LHCN-M2 (cell line): ENCODE measurements at regions not wholly inside any gene's neighbourhood (a gene's known extent, or its start where the extent isn't known, plus 50 kb on each side); places are given as distances from the start of the nearest gene placed in this dataset.
"Not testable (repeated sequence)": the region's sequence is repeated elsewhere in the genome, so short reads cannot be mapped to it uniquely, and the experiment has no call there.

ENCODE experiments used
- DNase-seq: peaks from one replicate; pipeline ENCODE4 v3.0.0-alpha.2; 2012; ENCODE audit warnings: low read depth

DNA sequence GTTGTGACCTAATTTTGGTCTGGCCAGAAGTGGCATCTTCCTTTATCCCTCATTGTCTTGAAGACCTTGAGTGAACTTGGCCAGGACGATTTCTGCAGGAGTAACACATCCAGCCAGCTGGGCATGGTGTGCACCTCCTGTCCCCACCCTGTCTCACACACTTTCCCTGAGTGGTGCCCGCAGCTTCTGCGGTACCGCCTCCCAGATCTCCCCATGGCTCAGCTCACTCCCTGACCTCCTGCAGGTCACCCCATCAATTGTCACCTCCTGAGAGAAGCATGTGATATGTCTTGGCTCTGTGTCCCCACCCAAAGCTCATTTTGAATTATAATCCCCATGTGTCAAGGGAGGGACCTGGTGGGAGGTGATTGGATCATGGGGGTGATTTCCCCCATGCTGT is 50.2 kb upstream of the TP53I11 start:
- DNase-seq: no peak

DNA sequence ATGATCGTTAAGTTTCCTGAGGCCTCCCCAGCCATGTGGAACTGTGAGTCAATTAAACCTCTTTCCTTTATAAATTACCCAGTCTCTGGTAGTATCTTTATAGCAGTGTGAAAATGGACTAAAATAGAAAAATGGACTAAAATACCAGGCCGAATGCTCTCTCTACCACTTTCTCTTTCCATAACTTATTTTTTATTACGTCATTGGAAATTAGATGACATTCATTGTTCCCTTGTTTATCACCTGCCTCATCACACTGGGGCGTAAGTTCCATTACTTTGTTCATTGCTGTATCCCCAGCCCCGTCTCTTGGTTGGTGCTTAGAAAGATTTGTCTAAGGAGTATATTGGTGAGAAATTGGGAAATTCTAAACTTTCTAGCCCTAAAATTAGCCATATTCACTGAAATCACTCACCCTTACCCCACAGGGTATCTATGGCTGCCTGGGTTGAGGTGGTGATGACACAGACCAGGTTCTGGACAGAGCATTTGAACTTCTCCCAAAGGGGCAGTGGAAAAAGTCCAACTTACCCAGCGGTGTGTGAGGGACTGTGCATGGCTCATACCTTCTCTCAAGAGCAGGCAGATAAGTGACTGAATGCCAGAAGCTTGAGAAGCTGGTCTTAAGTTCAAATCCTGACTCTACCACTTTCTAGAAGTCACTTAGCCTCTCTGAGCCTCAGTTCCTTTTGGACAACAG is 50.9 kb upstream of the TP53I11 start:
- DNase-seq: no peak

GRCh38 chr11:45005106-45005505 is 54.4 kb upstream of the TP53I11 start:
- DNase-seq: no peak

DNA sequence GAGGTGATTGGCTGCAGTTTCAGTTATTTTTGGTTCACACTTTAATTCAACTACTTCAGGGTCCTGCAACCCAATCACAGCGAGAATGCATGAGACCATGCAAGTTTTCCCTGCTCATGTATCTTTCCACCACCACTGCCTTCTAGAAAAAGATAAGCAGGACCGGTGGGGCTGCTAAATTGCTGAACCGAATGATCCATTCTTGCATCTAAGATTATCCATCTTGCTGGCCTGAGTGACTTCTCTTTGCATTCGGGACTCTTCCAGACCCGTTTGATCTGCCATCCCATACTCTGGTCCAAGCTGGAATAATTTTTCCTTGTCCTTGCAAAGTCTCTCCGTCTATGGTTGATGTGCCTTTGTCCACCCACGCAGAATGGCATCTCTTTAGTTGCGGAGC is 56.3 kb upstream of the TP53I11 start:
- no peak for DNase-seq

DNA sequence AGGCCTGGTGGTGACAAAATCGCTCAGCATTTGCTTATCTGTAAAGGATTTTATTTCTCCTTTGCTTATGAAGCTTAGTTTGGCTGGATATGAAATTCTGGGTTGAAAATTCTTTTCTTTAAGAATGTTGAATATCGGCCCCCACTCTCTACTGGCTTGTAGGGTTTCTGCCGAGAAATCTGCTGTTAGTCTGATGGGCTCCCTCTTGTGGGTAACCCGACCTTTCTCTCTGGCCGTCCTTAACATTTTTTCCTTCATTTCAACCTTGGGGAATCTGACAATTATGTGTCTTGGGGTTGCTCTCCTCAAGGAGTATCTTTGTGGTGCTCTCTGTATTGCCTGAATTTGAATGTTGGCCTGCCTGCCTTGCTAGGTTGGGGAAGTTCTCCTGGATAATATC is 65.3 kb upstream of the TP53I11 start:
- DNase-seq: not testable (repeated sequence)

DNA sequence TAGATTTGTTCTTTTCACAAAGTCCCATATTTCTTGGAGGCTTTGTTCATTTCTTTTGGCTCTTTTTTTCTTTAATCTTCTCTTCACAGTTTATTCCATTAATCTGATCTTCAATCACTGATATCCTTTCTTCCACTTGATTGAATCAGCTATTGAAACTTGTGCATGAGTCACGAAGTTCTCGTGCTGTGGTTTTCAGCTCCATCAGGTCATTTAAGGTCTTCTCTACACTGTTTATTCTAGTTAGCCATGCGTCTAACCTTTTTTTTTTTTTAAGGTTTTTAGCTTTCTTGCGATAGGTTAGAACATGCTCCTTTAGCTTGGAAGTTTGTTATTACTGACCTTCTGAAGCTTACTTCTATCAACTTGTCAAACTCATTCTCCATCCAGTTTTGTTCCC is 65.8 kb upstream of the TP53I11 start:
- not testable (repeated sequence) for DNase-seq

- DNase-seq: no peak
Measured at GRCh38 chr11:45017329-45017728, 66.6 kb upstream of the TP53I11 start.

GRCh38 chr11:45021001-45021400 is 70.3 kb upstream of the TP53I11 start:
- no peak for DNase-seq

- peak; percentile 39 for DNase-seq
Measured at GRCh38 chr11:45021692-45022141, 71.0 kb upstream of the TP53I11 start.

- peak; percentile 35 for DNase-seq
Measured at GRCh38 chr11:45022294-45023064, 71.8 kb upstream of the TP53I11 start.

DNA sequence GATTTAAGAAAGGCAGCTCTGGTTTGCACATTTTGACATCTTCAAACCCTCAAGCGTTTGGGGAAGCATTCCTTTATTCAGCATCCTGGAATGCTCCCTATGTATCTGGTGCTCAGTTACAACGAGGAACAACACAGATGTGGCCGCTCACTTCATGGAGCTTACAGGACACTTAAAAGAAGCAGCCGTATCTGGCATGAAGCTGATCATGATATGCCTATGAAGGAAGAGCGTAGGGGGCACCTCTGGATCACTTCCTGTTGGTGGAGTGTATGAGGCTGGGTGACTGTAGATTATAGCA is 72.3 kb upstream of the TP53I11 start:
- DNase-seq: no peak

GRCh38 chr11:45024316-45024715 is 73.6 kb upstream of the TP53I11 start:
- DNase-seq: no peak

DNA sequence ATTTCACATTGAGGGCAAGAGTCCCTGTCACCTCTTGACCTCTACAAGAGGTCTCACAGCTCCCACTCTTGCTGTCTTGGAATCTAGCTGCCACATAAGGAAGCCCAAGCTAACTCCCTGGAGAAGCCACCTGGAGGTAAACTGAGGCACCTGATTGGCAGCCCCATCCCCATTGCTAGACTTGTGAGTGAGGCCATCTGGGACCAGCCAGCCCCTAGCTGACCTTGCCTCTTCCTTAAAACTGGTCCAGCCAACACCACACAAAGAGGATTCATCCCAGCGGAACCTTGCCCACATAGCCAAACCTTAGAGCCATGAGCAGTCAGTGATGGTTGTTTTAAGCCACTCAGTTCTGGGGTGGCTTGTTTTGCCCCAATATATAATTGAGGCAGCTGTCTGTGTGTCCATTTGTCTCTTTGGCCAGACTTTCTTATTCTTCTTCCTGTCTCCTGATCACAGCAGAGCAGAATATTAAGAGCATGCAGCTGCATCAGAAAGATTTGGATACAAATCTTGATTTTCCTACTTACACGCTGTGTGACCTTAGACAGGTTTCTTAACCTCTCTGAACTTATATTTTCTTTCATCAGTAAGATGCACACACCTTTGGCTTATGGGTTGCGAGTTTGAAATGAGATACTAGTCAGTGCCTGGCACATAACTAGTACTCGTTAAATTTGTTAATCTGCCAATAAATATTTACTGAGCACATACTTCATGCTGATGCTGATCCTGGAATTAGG is 74.3 kb upstream of the TP53I11 start:
- no peak for DNase-seq

GRCh38 chr11:45025716-45026492 is 75.2 kb upstream of the TP53I11 start:
- DNase-seq: no peak

GRCh38 chr11:45026835-45027234 is 76.2 kb upstream of the TP53I11 start:
- DNase-seq: no peak

DNA sequence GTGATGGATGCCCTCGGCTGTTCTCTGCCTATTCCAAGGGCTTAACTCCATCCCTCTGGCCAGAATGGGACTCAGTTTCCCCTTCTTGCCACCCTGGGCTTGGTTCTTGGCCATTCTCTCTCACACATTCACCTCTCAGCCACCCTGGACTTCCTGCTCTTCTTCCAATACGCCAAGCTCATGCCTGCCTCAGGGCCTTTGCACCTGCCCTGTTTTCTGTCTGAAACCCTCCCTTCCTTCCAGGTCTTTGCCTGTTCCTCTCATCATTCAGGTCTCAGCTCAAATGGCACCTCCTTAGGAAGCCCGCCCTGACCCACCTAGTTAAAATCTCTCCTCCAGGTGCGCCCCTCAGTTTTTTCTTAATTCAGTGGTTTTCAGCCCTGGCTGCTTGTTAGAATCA is 76.6 kb upstream of the TP53I11 start:
- DNase-seq: no peak

DNA sequence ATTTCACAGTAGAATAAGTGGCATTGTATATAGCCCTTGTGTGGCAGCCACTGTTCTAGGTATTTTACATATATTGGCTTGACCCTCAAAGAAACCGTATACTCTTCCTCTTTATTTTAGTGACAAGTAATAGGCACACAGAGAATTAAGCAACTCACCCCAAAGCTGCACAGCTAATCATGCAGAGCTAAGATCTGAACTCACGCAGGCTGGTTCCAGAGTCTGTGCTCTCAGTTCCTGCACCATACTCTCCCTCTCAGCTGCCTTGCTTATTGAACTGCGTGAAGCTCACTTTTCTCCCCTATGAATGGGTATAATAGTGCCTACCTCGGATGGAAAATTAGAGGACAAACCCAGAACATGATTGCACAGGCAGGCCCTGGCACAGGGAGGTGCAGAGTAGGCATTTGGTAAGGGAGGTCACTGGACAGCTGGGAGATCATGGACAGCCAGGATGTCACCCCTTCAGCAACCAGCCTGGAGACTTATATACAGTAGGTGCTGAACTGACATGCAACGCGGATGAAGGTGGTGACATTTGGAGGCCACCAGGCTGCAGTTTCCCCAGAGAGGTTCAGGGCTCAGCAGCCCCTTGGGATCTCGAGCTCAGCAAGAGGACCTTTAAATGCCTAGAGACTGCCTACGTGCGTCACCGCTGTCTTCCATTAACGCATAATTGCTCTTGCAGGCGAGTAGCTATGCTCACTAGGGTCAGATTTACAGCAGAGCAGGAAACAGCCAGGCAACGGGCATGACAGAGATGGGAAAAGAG is 78.4 kb upstream of the TP53I11 start:
- DNase-seq: no peak

- no peak for DNase-seq
Measured at GRCh38 chr11:45030778-45031177, 80.1 kb upstream of the TP53I11 start.

- no peak for DNase-seq
Measured at GRCh38 chr11:45031912-45032519, 81.3 kb upstream of the TP53I11 start.

DNA sequence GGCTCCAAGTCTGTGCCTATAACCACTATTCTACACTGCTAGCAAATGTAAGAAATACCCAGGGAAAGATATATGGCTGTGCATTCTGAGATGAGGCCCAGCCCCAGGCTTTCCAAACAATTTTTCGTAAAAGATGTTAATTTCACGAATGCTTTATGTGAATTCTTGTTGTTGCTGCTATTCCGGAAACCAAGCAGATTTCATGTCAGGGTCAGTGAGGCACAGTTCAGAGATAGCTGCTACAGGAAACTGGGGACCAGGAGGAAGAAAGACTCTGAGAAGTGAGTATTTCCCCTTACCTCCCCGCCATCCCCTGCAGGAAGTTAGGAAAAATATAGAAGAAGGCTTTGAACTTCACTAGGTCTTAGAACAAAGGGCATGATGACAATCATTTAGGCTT is 84.7 kb upstream of the TP53I11 start:
- DNase-seq: no peak

GRCh38 chr11:45036010-45036409 is 85.3 kb upstream of the TP53I11 start:
- no peak for DNase-seq
